ENCODE measurements at regions not wholly inside any gene's neighbourhood (a gene's known extent, or its start where the extent isn't known, plus 50 kb on each side); places are given as distances from the start of the nearest gene placed in this dataset.

DNA sequence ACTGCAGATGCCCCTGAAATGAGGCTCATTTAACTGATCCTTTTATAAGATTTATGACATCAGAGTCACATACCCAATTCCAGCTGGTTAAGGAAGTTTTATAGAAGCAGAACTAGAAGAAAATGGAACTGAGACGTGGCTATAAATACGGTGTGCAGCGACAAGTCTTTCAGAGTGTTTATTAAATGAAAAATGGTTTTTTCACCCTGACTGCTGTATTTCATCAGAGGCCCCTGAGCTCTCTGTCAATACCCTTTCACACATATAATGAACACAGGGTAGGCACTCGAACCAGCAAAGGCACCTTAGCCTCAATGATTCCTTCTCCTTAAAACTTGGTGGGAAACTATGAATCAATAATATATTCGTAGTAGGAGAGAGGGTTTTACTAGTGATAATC is 380.8 kb upstream of the ANXA10 start:
- no peak for TF ChIP-seq EZH2 (IDR thresholded peaks at IDR 0.05; ENCODE audit: insufficient read depth, low read length)
- TF ChIP-seq, protein P1, sequence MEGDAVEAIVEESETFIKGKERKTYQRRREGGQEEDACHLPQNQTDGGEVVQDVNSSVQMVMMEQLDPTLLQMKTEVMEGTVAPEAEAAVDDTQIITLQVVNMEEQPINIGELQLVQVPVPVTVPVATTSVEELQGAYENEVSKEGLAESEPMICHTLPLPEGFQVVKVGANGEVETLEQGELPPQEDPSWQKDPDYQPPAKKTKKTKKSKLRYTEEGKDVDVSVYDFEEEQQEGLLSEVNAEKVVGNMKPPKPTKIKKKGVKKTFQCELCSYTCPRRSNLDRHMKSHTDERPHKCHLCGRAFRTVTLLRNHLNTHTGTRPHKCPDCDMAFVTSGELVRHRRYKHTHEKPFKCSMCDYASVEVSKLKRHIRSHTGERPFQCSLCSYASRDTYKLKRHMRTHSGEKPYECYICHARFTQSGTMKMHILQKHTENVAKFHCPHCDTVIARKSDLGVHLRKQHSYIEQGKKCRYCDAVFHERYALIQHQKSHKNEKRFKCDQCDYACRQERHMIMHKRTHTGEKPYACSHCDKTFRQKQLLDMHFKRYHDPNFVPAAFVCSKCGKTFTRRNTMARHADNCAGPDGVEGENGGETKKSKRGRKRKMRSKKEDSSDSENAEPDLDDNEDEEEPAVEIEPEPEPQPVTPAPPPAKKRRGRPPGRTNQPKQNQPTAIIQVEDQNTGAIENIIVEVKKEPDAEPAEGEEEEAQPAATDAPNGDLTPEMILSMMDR (IDR thresholded peaks at IDR 0.05; ENCODE audit: insufficient read depth, low read depth, low read length) = no peak

Data from astrocyte (in vitro differentiated cells and primary cell).